ENCODE measurements at regions not wholly inside any gene's neighbourhood (a gene's known extent, or its start where the extent isn't known, plus 50 kb on each side); places are given as distances from the start of the nearest gene placed in this dataset.

DNA sequence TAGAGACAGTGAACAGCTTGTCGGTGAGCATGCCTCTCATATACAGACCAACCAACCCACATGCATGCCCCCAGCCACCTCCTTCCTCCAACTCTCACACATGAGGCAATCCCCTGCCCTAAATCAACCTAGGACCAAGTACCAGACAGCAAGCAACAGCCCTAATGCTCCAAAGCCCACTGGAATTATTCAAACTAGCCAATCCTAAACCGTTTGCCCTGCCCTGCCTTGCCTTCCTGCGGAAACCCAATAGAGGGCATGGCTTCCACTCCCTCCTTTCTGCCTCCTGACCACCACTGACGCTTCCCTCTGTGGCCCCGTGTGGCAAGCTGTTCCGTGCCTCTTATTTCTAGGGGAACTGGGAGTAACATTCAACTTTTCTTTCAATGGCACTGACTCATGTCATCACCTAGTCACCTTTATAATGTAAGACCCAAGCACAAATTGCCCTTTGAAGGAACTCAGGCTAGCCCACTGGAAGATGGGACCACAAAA lies 129.3 kb upstream of the GJB5 start:
- no peaks in the 10 kb centered on the region for H4K20me1 ChIP-seq (ENCODE audit: insufficient read depth, low read length)
- H3K4me3 ChIP-seq (ENCODE audit: low read length): no peak overlapping the region
- H3K9me3 ChIP-seq (ENCODE audit: insufficient read depth, low read length): no peaks in the 10 kb centered on the region
- TF ChIP-seq, protein P1, sequence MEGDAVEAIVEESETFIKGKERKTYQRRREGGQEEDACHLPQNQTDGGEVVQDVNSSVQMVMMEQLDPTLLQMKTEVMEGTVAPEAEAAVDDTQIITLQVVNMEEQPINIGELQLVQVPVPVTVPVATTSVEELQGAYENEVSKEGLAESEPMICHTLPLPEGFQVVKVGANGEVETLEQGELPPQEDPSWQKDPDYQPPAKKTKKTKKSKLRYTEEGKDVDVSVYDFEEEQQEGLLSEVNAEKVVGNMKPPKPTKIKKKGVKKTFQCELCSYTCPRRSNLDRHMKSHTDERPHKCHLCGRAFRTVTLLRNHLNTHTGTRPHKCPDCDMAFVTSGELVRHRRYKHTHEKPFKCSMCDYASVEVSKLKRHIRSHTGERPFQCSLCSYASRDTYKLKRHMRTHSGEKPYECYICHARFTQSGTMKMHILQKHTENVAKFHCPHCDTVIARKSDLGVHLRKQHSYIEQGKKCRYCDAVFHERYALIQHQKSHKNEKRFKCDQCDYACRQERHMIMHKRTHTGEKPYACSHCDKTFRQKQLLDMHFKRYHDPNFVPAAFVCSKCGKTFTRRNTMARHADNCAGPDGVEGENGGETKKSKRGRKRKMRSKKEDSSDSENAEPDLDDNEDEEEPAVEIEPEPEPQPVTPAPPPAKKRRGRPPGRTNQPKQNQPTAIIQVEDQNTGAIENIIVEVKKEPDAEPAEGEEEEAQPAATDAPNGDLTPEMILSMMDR (IDR thresholded peaks at IDR 0.05; ENCODE audit: low read depth, low read length): no peak
- TF ChIP-seq EZH2phosphoT487 (IDR thresholded peaks at IDR 0.05; ENCODE audit: low read depth): no peak
- H3K79me2 ChIP-seq (ENCODE audit: low read length): no peaks in the 10 kb centered on the region
- H3K36me3 ChIP-seq (replicated peaks; ENCODE audit: low read depth, low read length): no peaks in the 10 kb centered on the region
- H3K27me3 ChIP-seq (ENCODE audit: low read depth, low read length): no peaks in the 10 kb centered on the region
- H3K9ac ChIP-seq (ENCODE audit: low read length): no peak overlapping the region
- no peak overlapping the region for H2AFZ ChIP-seq (ENCODE audit: low read depth, low read length)
- H3K27ac ChIP-seq (ENCODE audit: low read length): no peak overlapping the region
- no peak overlapping the region for H3K4me2 ChIP-seq (ENCODE audit: low read length)
- H3K4me1 ChIP-seq (ENCODE audit: low read length): no peaks in the 10 kb centered on the region

DNA sequence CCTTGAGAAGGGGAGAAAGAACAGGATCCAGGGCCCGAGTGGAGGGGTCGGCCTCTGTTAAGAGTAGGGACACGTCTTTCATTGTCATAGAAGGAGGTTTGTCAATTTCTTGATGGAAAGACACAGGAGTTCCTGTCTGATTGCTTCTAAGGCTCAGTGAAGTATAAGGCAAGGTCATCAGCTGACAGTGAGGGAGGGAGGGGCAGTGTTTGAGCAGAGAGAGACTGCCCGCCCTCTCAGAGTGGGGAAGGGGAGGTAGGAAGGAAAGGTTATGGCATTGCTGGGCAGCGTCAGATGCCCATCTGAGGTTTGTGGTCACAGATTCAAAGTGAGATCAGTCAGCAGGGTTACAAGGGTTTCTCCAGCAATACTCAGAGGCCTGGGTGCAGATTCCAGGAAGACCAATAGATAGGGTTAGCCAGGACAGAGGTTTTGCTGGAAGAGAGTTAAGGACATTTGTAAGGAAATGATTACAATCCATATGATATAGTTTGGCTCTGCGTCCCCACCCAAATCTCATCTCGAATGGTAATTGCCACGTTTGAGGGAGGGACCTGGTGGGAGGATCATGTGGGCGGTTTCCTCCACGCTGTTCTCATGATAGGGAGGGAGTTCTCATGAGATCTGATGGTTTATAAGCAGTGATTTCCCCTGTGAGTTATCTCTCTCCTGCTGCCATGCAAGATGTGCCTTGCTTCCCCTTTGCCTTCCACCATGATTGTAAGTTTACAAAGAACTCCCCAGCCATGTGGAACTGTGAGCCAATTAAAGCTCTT lies 127.2 kb upstream of the GJB5 start:
- Histone ChIP-seq H3K4me1 (ENCODE audit: low read length) (no peaks in the 10 kb centered on the region), H2AFZ (ENCODE audit: low read depth, low read length) (no peak overlapping the region), H3K79me2 (ENCODE audit: low read length) (no peaks in the 10 kb centered on the region), H3K36me3 (replicated peaks; ENCODE audit: low read depth, low read length) (no peaks in the 10 kb centered on the region), H3K27ac (ENCODE audit: low read length) (no peak overlapping the region), H3K27me3 (ENCODE audit: low read depth, low read length) (no peaks in the 10 kb centered on the region), H4K20me1 (ENCODE audit: insufficient read depth, low read length) (no peaks in the 10 kb centered on the region), H3K9ac (ENCODE audit: low read length) (no peak overlapping the region), H3K9me3 (ENCODE audit: insufficient read depth, low read length) (no peaks in the 10 kb centered on the region), H3K4me2 (ENCODE audit: low read length) (no peak overlapping the region), H3K4me3 (ENCODE audit: low read length) (no peak overlapping the region)
- no peak for TF ChIP-seq EZH2phosphoT487 (IDR thresholded peaks at IDR 0.05; ENCODE audit: low read depth)
- TF ChIP-seq, protein P1 (IDR thresholded peaks at IDR 0.05; ENCODE audit: low read depth, low read length): no peak

DNA sequence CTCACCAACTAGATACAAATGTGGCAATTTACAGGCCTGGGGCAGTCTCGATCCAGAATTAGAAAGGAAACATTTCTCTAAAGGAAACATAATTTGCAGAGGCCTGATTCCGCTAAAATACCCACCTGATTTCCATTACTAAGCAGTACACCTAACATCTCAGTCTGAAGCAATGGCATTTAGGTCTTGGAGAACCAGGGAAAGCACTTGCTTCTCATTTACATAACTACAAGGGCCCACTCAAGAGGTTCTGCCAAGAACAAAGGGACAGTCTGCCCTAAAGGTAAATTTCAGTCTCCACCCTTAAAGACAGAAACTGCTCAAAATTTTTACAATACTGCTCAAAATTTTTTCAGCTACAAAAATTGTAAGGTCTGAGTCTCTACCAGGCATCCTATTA lies 123.7 kb upstream of the GJB5 start:
- Histone ChIP-seq H3K79me2 (ENCODE audit: low read length) (no peaks in the 10 kb centered on the region), H3K4me3 (ENCODE audit: low read length) (no peak overlapping the region), H3K36me3 (replicated peaks; ENCODE audit: low read depth, low read length) (no peaks in the 10 kb centered on the region), H3K4me1 (ENCODE audit: low read length) (no peaks in the 10 kb centered on the region), H3K9me3 (ENCODE audit: insufficient read depth, low read length) (no peaks in the 10 kb centered on the region), H3K9ac (ENCODE audit: low read length) (no peak overlapping the region), H4K20me1 (ENCODE audit: insufficient read depth, low read length) (no peaks in the 10 kb centered on the region), H2AFZ (ENCODE audit: low read depth, low read length) (no peak overlapping the region), H3K27ac (ENCODE audit: low read length) (no peak overlapping the region), H3K4me2 (ENCODE audit: low read length) (no peak overlapping the region), H3K27me3 (ENCODE audit: low read depth, low read length) (no peaks in the 10 kb centered on the region)
- no peak for TF ChIP-seq EZH2phosphoT487 (IDR thresholded peaks at IDR 0.05; ENCODE audit: low read depth)
- TF ChIP-seq, protein P1 (IDR thresholded peaks at IDR 0.05; ENCODE audit: low read depth, low read length): no peak

DNA sequence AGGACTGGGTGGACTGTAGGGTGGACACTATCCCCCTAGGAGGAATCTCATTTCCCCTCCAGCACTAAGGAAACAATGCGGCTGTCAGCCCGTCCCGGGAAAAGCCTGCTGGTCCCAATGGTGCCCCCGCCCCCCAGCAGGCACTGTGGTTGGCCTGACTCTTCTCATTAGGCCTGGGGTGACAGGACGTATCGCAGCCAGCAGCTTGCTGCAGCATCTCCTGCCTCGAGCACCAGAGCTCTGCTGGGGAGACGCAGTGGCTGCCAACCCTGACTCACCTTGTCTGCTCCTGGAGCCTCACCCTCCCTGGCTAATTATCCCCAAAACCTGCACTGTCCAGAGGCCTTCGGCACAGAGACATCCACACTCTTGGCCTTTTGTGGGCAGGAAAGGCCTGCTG lies 115.1 kb upstream of the GJB5 start:
- no peaks in the 10 kb centered on the region for H3K9me3 ChIP-seq (ENCODE audit: insufficient read depth, low read length)
- TF ChIP-seq EZH2phosphoT487 (IDR thresholded peaks at IDR 0.05; ENCODE audit: low read depth): no peak
- TF ChIP-seq, protein P1 (IDR thresholded peaks at IDR 0.05; ENCODE audit: low read depth, low read length): no peak
- H2AFZ ChIP-seq (ENCODE audit: low read depth, low read length): no peak overlapping the region
- no peak overlapping the region for H3K9ac ChIP-seq (ENCODE audit: low read length)
- H3K27ac ChIP-seq (ENCODE audit: low read length): no peak overlapping the region
- H4K20me1 ChIP-seq (ENCODE audit: insufficient read depth, low read length): no peaks in the 10 kb centered on the region
- no peaks in the 10 kb centered on the region for H3K36me3 ChIP-seq (replicated peaks; ENCODE audit: low read depth, low read length)
- no peak overlapping the region for H3K4me2 ChIP-seq (ENCODE audit: low read length)
- H3K79me2 ChIP-seq (ENCODE audit: low read length): no peaks in the 10 kb centered on the region
- no peak overlapping the region for H3K4me3 ChIP-seq (ENCODE audit: low read length)
- no peaks in the 10 kb centered on the region for H3K27me3 ChIP-seq (ENCODE audit: low read depth, low read length)
- no peaks in the 10 kb centered on the region for H3K4me1 ChIP-seq (ENCODE audit: low read length)

All from OCI-LY3 (cell line).